Chondrocyte (in vitro differentiated cells): ENCODE measurements at regions not wholly inside any gene's neighbourhood (a gene's known extent, or its start where the extent isn't known, plus 50 kb on each side); places are given as distances from the start of the nearest gene placed in this dataset.

Source experiments
- DNase-seq: peaks from one replicate; pipeline ENCODE4 v3.0.0; 2021; ENCODE audit warnings: mixed read lengths, low spot score
- H3K27ac Mint-ChIP-seq: one replicate; pipeline ENCODE4 v1.8.0; 2021; ENCODE audit warnings: mild to moderate bottlenecking, moderate library complexity, mixed read lengths; ENCODE audit not compliant: unreplicated experiment
- H3K27me3 Mint-ChIP-seq: 2 replicates; pipeline ENCODE4 v1.8.0; 2021; ENCODE audit warnings: low read depth, mixed read lengths
- H3K36me3 Mint-ChIP-seq: 2 replicates; pipeline ENCODE4 v1.8.0; 2021; ENCODE audit warnings: low read depth, mixed read lengths
- H3K4me1 Mint-ChIP-seq: 2 replicates; pipeline ENCODE4 v1.8.0; 2021; ENCODE audit warnings: low read depth, mild to moderate bottlenecking, mixed read lengths
- H3K4me3 Mint-ChIP-seq: one replicate; pipeline ENCODE4 v1.8.0; 2021; ENCODE audit warnings: mild to moderate bottlenecking, moderate library complexity, mixed read lengths; ENCODE audit not compliant: unreplicated experiment
- H3K9me3 Mint-ChIP-seq: 2 replicates; pipeline ENCODE4 v1.8.0; 2021; ENCODE audit warnings: low read depth, mixed read lengths
- TF ChIP-seq, protein P1 (sequence below): fragments of 200-600 bp; sonication (generic); IDR thresholded peaks from 2 replicates; pipeline ENCODE4 v1.5.0; 2021; ENCODE audit warnings: antibody characterized with exemption, mild to moderate bottlenecking, moderate library complexity

DNA sequence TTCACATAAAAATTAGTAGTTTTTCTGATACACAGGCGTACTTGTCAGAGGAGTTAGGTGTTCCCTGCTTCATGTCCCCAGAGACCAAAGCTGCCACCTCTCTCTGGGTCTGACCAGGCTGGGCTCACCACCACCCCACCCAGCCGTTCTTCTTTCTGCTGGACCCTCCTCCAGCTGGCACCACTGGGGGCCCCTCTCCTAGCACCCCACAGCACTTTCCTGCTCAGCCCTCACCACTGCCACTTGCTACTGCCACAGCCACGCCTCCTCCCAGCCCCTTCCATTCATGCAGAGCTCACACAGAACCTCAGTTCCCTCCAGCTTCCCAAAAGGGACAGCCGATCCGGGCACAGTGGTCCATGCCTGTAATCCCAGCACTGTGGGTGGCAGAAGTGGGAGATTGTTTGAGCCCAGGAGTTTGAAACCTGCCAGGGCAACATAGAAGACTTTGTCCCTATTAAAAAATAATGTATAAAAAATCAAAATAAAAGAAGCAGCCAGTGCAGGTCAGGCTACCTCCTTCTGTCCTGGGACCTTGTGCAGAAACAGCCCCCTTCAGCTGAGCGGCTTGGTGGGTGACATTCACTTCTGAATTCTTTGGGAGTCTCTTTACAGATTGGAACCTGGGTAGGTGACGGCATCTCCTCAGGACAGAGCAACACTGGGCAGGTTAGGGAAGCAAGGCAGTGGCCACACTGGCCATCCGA, 208.3 kb downstream of the TOMM20 start:
- Mint-ChIP-seq H3K4me3 (no peak overlapping the region), H3K27me3 (no peaks in the 10 kb centered on the region), H3K9me3 (no peaks in the 10 kb centered on the region), H3K4me1 (peaks cover 65% of the 10 kb centered on the region), H3K27ac (no peak overlapping the region), H3K36me3 (no peaks in the 10 kb centered on the region)
- TF ChIP-seq, protein P1, sequence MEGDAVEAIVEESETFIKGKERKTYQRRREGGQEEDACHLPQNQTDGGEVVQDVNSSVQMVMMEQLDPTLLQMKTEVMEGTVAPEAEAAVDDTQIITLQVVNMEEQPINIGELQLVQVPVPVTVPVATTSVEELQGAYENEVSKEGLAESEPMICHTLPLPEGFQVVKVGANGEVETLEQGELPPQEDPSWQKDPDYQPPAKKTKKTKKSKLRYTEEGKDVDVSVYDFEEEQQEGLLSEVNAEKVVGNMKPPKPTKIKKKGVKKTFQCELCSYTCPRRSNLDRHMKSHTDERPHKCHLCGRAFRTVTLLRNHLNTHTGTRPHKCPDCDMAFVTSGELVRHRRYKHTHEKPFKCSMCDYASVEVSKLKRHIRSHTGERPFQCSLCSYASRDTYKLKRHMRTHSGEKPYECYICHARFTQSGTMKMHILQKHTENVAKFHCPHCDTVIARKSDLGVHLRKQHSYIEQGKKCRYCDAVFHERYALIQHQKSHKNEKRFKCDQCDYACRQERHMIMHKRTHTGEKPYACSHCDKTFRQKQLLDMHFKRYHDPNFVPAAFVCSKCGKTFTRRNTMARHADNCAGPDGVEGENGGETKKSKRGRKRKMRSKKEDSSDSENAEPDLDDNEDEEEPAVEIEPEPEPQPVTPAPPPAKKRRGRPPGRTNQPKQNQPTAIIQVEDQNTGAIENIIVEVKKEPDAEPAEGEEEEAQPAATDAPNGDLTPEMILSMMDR: no peak
- DNase-seq: no peak

DNA sequence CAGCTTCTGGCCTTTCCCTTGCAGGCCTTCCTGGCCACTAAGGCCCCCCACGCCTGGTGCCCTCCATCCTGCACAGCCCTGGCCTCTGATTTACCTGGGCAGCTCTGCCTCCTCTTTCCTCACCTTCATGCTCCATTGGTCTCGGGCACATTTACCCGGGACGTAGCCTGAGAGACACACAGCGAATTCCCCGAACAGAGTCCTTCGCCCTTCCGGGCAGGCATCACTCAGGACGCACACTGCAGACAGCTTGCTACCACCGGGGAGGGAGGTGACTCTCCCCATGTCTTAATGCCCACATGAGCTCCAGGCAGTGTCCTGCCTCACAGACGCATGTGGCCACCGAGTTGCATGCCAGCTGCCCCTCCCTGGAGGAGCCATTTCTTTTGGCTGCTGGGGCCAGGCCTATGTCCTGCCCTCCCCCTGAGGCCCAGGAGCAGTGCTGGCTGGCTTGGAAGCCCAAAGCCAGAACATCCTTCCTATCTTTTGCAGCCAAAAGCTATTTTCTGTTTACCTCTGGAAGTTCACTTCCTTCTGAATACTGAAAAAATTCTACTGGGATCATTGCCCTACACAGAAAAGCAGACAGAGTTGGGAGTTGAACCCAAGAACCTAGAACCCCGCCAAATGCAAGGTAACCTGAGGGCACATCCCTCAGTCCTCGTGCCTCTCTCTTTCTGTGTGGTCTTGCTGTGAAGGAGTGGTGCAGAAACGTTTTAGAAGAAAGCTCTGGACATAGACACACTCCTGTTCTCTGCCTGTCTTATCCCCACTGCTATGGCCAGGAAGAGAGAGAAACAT, 209.5 kb downstream of the TOMM20 start:
- peaks cover 61% of the 10 kb centered on the region for H3K4me1 Mint-ChIP-seq
- no peak for DNase-seq

DNA sequence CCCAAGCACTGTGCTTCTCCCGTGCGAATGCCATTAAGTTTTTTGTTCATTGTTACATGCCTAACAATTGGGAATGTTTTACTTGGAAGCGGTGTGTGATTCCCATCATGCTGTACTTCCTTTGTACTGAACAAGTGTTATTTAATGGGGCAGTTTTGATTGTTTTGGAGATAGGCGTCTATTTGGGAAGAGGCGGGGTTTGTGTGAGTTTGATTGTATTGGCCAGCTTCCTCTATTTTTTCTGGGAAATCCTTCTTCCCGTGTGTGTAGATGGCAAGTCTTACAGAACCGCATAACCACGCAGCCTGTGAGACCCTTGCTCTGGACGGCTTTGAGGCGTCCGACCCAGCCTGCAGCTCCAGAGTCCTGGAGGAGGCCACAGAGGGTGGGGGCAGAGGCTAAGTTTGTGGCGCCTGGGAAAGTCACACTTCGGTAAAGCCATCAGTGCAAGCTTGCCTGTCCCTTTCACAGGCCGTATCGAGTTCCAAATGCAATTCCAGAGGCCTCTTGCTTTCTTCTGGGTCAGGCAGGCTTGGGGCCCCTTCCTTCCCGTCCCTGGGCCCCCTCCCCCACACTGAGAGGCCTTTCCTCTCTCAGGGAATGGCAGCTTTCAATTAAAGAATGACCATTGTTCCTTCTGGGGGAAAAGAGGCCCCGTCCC, 210.3 kb downstream of the TOMM20 start:
- TF ChIP-seq, protein P1: no peak
- Mint-ChIP-seq H3K4me3 (no peak overlapping the region), H3K27ac (peak overlapping the region; percentile 65), H3K36me3 (no peaks in the 10 kb centered on the region), H3K9me3 (no peaks in the 10 kb centered on the region), H3K4me1 (peaks cover 65% of the 10 kb centered on the region), H3K27me3 (no peaks in the 10 kb centered on the region)
- no peak for DNase-seq

More for the DNA sequence above, 209.5 kb downstream of the TOMM20 start:
- no peak overlapping the region for H3K4me3 Mint-ChIP-seq
- no peaks in the 10 kb centered on the region for H3K36me3 Mint-ChIP-seq
- H3K27me3 Mint-ChIP-seq: no peaks in the 10 kb centered on the region
- peak overlapping the region; percentile 65 for H3K27ac Mint-ChIP-seq
- TF ChIP-seq, protein P1: no peak
- H3K9me3 Mint-ChIP-seq: no peaks in the 10 kb centered on the region

DNA sequence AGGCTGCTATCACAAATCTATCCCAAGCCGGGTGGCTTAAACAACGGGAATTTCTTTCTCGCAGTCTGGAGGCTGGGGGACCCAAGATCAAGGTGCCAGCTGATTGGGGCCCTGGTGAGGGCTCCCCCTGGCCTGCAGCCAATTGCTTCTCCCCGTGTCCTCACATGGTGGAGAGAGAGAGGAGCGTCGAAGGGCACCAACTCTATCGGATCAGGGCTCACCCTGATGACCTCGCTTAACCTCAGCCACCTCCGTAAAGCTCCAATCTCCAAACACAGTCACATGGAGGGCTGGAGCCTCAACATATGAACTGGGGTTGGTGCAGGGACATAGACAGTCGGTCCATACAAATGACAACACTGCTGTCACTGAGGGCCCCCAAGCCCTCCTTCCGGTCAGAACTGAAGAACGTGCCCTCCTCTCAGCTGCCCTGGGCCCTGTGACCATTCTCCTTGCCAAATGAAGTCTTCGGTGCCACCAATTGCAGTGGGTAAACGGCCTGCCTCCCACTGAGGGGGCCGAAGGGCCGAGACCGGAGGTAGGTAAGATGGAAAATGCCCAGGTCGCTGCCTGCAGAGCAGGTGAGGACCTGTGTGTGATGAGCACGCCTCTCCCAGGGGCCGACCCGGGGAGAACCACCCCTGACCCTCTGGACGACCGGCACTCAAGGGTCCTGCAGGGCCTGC, 211.0 kb downstream of the TOMM20 start:
- H3K36me3 Mint-ChIP-seq: no peaks in the 10 kb centered on the region
- TF ChIP-seq, protein P1: no peak
- H3K27me3 Mint-ChIP-seq: no peaks in the 10 kb centered on the region
- peaks cover 71% of the 10 kb centered on the region for H3K4me1 Mint-ChIP-seq
- no peak overlapping the region for H3K4me3 Mint-ChIP-seq
- DNase-seq: no peak
- no peak overlapping the region for H3K27ac Mint-ChIP-seq
- H3K9me3 Mint-ChIP-seq: no peaks in the 10 kb centered on the region

DNA sequence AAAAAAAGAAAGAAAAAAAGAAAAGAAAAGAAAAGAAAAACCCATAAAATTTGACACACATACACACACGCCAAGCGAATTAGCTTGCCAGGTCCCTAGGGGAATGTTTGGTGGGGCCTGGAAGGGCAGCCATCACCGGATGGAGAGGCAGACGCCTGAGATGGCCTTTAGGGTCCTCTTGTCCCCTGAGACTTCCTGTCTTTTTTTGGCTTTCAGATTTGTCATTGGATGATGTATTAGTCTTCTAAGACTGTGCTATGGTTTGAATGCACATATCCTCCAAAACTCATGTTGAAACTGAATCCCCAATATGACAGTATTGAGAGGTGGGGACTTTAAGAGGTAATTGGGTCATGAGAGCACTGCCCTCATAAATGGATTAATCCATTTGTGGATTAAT, 211.8 kb downstream of the TOMM20 start:
- Mint-ChIP-seq H3K4me1 (peaks cover 70% of the 10 kb centered on the region), H3K27me3 (no peaks in the 10 kb centered on the region), H3K27ac (peak overlapping the region; percentile 59), H3K36me3 (no peaks in the 10 kb centered on the region), H3K4me3 (no peak overlapping the region), H3K9me3 (no peaks in the 10 kb centered on the region)
- TF ChIP-seq, protein P1: no peak
- no peak for DNase-seq
